ENCODE measurements at regions not wholly inside any gene's neighbourhood (a gene's known extent, or its start where the extent isn't known, plus 50 kb on each side); places are given as distances from the start of the nearest gene placed in this dataset.

GRCh38 chr13:70357031-70357430, 248.8 kb upstream of the KLHL1 start:
- no peaks in the 10 kb centered on the region for H3K79me2 ChIP-seq (ENCODE audit: low read depth)
- H3K4me2 ChIP-seq, result no peak overlapping the region
- no peaks in the 10 kb centered on the region for H3K4me1 ChIP-seq (replicated peaks; ENCODE audit: insufficient read depth)
- no peaks in the 10 kb centered on the region for H3K9me3 ChIP-seq (ENCODE audit: insufficient read depth, low read depth)
- ChIA-PET CTCF (no interaction called here), POLR2A (ENCODE audit: unreplicated experiment) (no interaction called here)
- BruUV-seq (replicated peaks), result no TSS peak
- no peak overlapping the region for H3K4me3 ChIP-seq
- H4K20me1 ChIP-seq (ENCODE audit: insufficient read depth), result no peaks in the 10 kb centered on the region
- no peak overlapping the region for H2AFZ ChIP-seq
- H3F3A ChIP-seq (ENCODE audit: insufficient read depth, low read depth), result no peaks in the 10 kb centered on the region
- no peaks in the 10 kb centered on the region for H3K36me3 ChIP-seq (ENCODE audit: low read depth)
- intact Hi-C loops (cut with micrococcal nuclease; ENCODE audit: unreplicated experiment), result no loop called here
- no peak overlapping the region for H3K27ac ChIP-seq
- H3K9me2 ChIP-seq (ENCODE audit: insufficient read depth), result no peaks in the 10 kb centered on the region
- no peaks in the 10 kb centered on the region for H3K27me3 ChIP-seq (ENCODE audit: insufficient read depth, low read depth)
- TF ChIP-seq CTCF (conservative IDR thresholded peaks at IDR 0.05) (no peak), EZH2 (IDR thresholded peaks at IDR 0.05; ENCODE audit: low read depth) (no peak)
- no peak for DNase-seq

- Histone ChIP-seq H3K4me3 (no peak overlapping the region), H3K9me3 (ENCODE audit: insufficient read depth, low read depth) (no peaks in the 10 kb centered on the region), H3K9me2 (ENCODE audit: insufficient read depth) (no peaks in the 10 kb centered on the region), H3K79me2 (ENCODE audit: low read depth) (no peaks in the 10 kb centered on the region), H3K36me3 (ENCODE audit: low read depth) (no peaks in the 10 kb centered on the region), H3K4me1 (replicated peaks; ENCODE audit: insufficient read depth) (no peaks in the 10 kb centered on the region), H2AFZ (no peak overlapping the region), H4K20me1 (ENCODE audit: insufficient read depth) (no peaks in the 10 kb centered on the region), H3F3A (ENCODE audit: insufficient read depth, low read depth) (no peaks in the 10 kb centered on the region), H3K4me2 (no peak overlapping the region), H3K27ac (no peak overlapping the region), H3K27me3 (ENCODE audit: insufficient read depth, low read depth) (no peaks in the 10 kb centered on the region)
- CTCF ChIA-PET, result no interaction called here
- POLR2A ChIA-PET (ENCODE audit: unreplicated experiment), result no interaction called here
- no TSS peak for BruUV-seq (replicated peaks)
- intact Hi-C loops (cut with micrococcal nuclease; ENCODE audit: unreplicated experiment), result no loop called here
- TF ChIP-seq EZH2 (IDR thresholded peaks at IDR 0.05; ENCODE audit: low read depth), result no peak
- no peak for TF ChIP-seq CTCF (conservative IDR thresholded peaks at IDR 0.05)
- no peak for DNase-seq
Measured at GRCh38 chr13:70353096-70353495, 244.8 kb upstream of the KLHL1 start.

- intact Hi-C loops (cut with micrococcal nuclease; ENCODE audit: unreplicated experiment), result loop anchor here (10.0 kb wide), 1 partner anchor 217 kb away; no protein-coding TSS in a partner anchor
- CTCF ChIA-PET, result no interaction called here
- TF ChIP-seq CTCF (conservative IDR thresholded peaks at IDR 0.05) (no peak), EZH2 (IDR thresholded peaks at IDR 0.05; ENCODE audit: low read depth) (no peak)
- H3K4me1 ChIP-seq (replicated peaks; ENCODE audit: insufficient read depth), result no peaks in the 10 kb centered on the region
- H3K4me3 ChIP-seq, result no peak overlapping the region
- POLR2A ChIA-PET (ENCODE audit: unreplicated experiment), result no interaction called here
- no peak overlapping the region for H3K4me2 ChIP-seq
- H3K27ac ChIP-seq, result no peak overlapping the region
- no peaks in the 10 kb centered on the region for H3K9me3 ChIP-seq (ENCODE audit: insufficient read depth, low read depth)
- BruUV-seq (replicated peaks), result no TSS peak
- no peaks in the 10 kb centered on the region for H3K9me2 ChIP-seq (ENCODE audit: insufficient read depth)
- no peaks in the 10 kb centered on the region for H3K79me2 ChIP-seq (ENCODE audit: low read depth)
- H3K36me3 ChIP-seq (ENCODE audit: low read depth), result no peaks in the 10 kb centered on the region
- DNase-seq, result no peak
- no peaks in the 10 kb centered on the region for H4K20me1 ChIP-seq (ENCODE audit: insufficient read depth)
- no peaks in the 10 kb centered on the region for H3K27me3 ChIP-seq (ENCODE audit: insufficient read depth, low read depth)
- H3F3A ChIP-seq (ENCODE audit: insufficient read depth, low read depth), result no peaks in the 10 kb centered on the region
- H2AFZ ChIP-seq, result no peak overlapping the region
Measured at GRCh38 chr13:70347947-70348620, 239.8 kb upstream of the KLHL1 start.

Measured in PC-9 (cell line).